GM10266 (cell line): ENCODE measurements at regions not wholly inside any gene's neighbourhood (a gene's known extent, or its start where the extent isn't known, plus 50 kb on each side); places are given as distances from the start of the nearest gene placed in this dataset.
"Not testable (repeated sequence)": the region's sequence is repeated elsewhere in the genome, so short reads cannot be mapped to it uniquely, and the experiment has no call there.

Experiments used
- DNase-seq: peaks from one replicate; pipeline ENCODE4 v3.0.0; 2012; ENCODE audit errors: extremely low spot score
- TF ChIP-seq, protein P1 (sequence below): IDR thresholded peaks from 2 replicates; pipeline ENCODE4 v1.5.1; 2012; ENCODE audit warnings: mild to moderate bottlenecking, low read depth; ENCODE audit not compliant: control insufficient read depth, insufficient read depth; ENCODE audit errors: missing control alignments

GRCh38 chr13:90882551-90882950 lies 464.9 kb upstream of the MIR17HG start:
- DNase-seq: no peak
- TF ChIP-seq, protein P1, sequence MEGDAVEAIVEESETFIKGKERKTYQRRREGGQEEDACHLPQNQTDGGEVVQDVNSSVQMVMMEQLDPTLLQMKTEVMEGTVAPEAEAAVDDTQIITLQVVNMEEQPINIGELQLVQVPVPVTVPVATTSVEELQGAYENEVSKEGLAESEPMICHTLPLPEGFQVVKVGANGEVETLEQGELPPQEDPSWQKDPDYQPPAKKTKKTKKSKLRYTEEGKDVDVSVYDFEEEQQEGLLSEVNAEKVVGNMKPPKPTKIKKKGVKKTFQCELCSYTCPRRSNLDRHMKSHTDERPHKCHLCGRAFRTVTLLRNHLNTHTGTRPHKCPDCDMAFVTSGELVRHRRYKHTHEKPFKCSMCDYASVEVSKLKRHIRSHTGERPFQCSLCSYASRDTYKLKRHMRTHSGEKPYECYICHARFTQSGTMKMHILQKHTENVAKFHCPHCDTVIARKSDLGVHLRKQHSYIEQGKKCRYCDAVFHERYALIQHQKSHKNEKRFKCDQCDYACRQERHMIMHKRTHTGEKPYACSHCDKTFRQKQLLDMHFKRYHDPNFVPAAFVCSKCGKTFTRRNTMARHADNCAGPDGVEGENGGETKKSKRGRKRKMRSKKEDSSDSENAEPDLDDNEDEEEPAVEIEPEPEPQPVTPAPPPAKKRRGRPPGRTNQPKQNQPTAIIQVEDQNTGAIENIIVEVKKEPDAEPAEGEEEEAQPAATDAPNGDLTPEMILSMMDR: no peak

GRCh38 chr13:90883592-90883991 lies 463.9 kb upstream of the MIR17HG start:
- DNase-seq: no peak
- TF ChIP-seq, protein P1: no peak

DNA sequence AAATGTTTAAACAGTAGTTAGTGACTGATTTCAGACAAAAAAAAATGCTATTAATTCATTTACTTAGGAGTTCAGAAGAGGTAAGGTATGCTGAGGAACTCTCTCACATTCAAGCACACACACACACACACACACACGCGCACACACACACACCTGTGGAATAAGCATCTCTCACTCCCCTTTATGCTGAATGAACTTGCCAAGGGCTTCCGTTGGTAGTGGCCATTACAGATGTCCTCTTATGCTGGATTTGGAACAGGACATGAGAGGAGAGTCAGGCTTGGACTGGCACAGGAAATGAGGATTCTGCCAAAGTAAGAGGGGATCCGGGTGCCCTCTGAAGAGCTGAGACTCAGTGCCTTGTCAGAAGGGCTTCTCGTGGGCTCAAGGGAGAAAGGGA lies 463.4 kb upstream of the MIR17HG start:
- no peak for DNase-seq
- TF ChIP-seq, protein P1: no peak

DNA sequence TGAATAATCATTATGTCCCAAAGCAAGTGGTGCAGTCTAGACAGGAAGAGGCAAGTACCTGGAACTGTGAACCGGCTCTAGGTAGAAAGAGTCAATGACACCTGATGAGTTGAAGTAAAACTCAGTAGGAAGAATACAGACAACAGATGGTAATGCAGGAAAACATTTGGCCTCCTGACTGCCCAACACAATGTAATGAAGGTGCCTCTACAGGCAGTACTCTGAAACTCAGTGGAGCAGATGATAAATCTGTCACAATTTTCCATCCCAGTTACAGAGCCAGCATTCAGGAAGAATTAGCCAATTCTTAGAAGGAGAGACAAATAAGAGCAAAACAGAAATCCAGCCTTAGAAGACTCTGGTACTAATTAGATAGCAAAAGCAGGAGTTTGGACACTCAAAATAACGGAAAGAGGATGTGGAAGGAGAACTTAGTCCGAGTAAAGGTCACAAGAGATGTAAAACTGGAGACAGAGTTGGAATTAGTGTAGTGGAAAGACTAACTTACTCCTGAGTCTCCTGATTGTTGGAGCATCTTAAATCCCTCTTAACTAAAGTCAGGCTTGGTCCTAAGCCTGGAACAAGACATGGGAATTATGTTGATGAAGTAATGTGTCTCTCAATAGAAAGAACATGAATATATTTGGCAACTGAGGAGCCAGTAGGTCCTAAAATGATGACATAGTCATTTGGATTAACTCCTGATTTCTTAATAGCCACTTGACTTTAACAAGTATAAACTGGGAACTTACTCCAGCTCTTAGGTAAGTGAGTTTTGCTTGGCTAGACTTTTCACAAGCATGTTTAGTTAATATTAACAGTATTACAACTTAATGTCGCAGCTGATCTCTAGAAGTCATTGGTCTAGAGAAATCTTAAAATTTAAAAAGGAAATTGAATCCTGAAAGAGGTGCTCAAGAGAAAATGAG lies 457.3 kb upstream of the MIR17HG start:
- TF ChIP-seq, protein P1: no peak
- no peak for DNase-seq

- TF ChIP-seq, protein P1: no peak
- DNase-seq: no peak
Observed at GRCh38 chr13:90891329-90891728, 456.2 kb upstream of the MIR17HG start.

DNA sequence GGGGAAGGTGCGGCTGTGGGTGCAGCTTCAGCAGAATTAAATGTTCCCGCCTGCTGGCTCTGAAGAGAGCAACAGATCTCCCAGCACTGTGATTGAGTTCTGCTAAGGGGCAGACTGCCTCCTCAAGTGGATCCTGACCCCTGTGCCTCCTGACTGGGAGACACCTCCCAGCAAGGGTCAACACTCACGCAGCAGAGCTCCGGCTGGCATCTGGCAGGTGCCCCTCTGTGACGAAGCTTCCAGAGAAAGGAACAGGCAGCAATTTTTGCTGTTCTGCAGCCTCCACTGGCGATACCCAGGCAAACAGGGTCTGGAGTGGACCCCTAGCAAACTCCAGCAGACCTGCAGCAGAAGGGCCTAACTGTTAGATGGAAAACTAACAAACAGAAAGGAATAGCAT lies 454.3 kb upstream of the MIR17HG start:
- DNase-seq: not testable (repeated sequence)

GRCh38 chr13:90896002-90896401 lies 451.5 kb upstream of the MIR17HG start:
- DNase-seq: no peak
- TF ChIP-seq, protein P1: no peak
